H9 (cell line): ENCODE measurements at regions not wholly inside any gene's neighbourhood (a gene's known extent, or its start where the extent isn't known, plus 50 kb on each side); places are given as distances from the start of the nearest gene placed in this dataset.

Experiments used
- DNase-seq: peaks from one replicate; pipeline ENCODE4 v3.0.0-alpha.2; 2017
- H2AFZ ChIP-seq: one replicate; pipeline ENCODE4 v1.6.1; 2013; ENCODE audit warnings: mild to moderate bottlenecking, low read length, control low read depth, moderate library complexity
- H2AK5ac ChIP-seq: 2 replicates; pipeline ENCODE4 v1.6.1; 2013; ENCODE audit warnings: low read length, control low read depth, mixed read lengths; ENCODE audit not compliant: insufficient read length
- H2BK120ac ChIP-seq: one replicate; pipeline ENCODE4 v1.6.1; 2013; ENCODE audit warnings: low read depth, mild to moderate bottlenecking, low read length, control low read depth, inconsistent platforms; ENCODE audit not compliant: poor library complexity, severe bottlenecking
- H2BK12ac ChIP-seq: 2 replicates; pipeline ENCODE4 v1.6.1; 2013; ENCODE audit warnings: low read length, control low read depth, mixed read lengths, low read depth; ENCODE audit not compliant: insufficient read length
- H2BK15ac ChIP-seq: 2 replicates; pipeline ENCODE4 v1.6.1; 2013; ENCODE audit warnings: low read depth, low read length, control low read depth
- H2BK20ac ChIP-seq: one replicate; pipeline ENCODE4 v1.6.1; 2013; ENCODE audit warnings: low read depth, mild to moderate bottlenecking, low read length, control low read depth, inconsistent platforms; ENCODE audit not compliant: poor library complexity, severe bottlenecking
- H2BK5ac ChIP-seq: 2 replicates; pipeline ENCODE4 v1.6.1; 2013; ENCODE audit warnings: low read length, control low read depth, mixed read lengths; ENCODE audit not compliant: insufficient read length
- H3K14ac ChIP-seq: 2 replicates; pipeline ENCODE4 v1.6.1; 2013; ENCODE audit warnings: low read length, control low read depth; ENCODE audit not compliant: insufficient read depth
- H3K18ac ChIP-seq: 2 replicates; pipeline ENCODE4 v1.6.1; 2013; ENCODE audit warnings: low read depth, mild to moderate bottlenecking, mixed read lengths, low read length, control low read depth; ENCODE audit not compliant: insufficient read length
- H3K23ac ChIP-seq: 2 replicates; pipeline ENCODE4 v1.6.1; 2013; ENCODE audit warnings: low read length, control low read depth, mixed read lengths, low read depth; ENCODE audit not compliant: insufficient read length
- H3K23me2 ChIP-seq: 2 replicates; pipeline ENCODE4 v1.6.1; 2013; ENCODE audit warnings: low read depth, mild to moderate bottlenecking, mixed read lengths, low read length, control low read depth; ENCODE audit not compliant: insufficient read length, poor library complexity, severe bottlenecking
- H3K27ac ChIP-seq: 2 replicates; pipeline ENCODE4 v1.5.1; 2013; ENCODE audit warnings: low read length, control low read depth, mixed read lengths, low read depth; ENCODE audit not compliant: insufficient read length
- H3K27me3 ChIP-seq: 2 replicates; pipeline ENCODE4 v1.6.1; 2013; ENCODE audit warnings: low read length, control low read depth, inconsistent platforms; ENCODE audit not compliant: insufficient read depth
- H3K4ac ChIP-seq: 2 replicates; pipeline ENCODE4 v1.6.1; 2013; ENCODE audit warnings: low read depth, mild to moderate bottlenecking, control low read depth, inconsistent platforms, low read length, moderate library complexity
- H3K4me1 ChIP-seq: 2 replicates; pipeline ENCODE4 v1.6.1; 2013; ENCODE audit warnings: low read length, control low read depth, inconsistent platforms; ENCODE audit not compliant: insufficient read depth
- H3K4me2 ChIP-seq: 2 replicates; pipeline ENCODE4 v1.6.1; 2013; ENCODE audit warnings: low read length, control low read depth, mixed read lengths; ENCODE audit not compliant: insufficient read length, insufficient read depth
- H3K56ac ChIP-seq: 2 replicates; pipeline ENCODE4 v1.6.1; 2013; ENCODE audit warnings: low read depth, mild to moderate bottlenecking, mixed read lengths, low read length, control low read depth; ENCODE audit not compliant: insufficient read length
- H3K79me1 ChIP-seq: 2 replicates; pipeline ENCODE4 v1.6.1; 2013; ENCODE audit warnings: low read depth, mild to moderate bottlenecking, moderate library complexity, low read length, control low read depth, inconsistent platforms; ENCODE audit not compliant: insufficient read depth, poor library complexity, severe bottlenecking
- H3K79me2 ChIP-seq: 2 replicates; pipeline ENCODE4 v1.6.1; 2013; ENCODE audit warnings: low read length, control low read depth, inconsistent platforms; ENCODE audit not compliant: insufficient read depth
- H3K9ac ChIP-seq: 2 replicates; pipeline ENCODE4 v1.6.1; 2013; ENCODE audit warnings: low read length, control low read depth, mixed read lengths; ENCODE audit not compliant: insufficient read length; ENCODE audit errors: extremely low read depth
- H3K9me3 ChIP-seq: one replicate; pipeline ENCODE4 v1.6.1; 2013; ENCODE audit warnings: low read depth, low read length, inconsistent platforms; ENCODE audit not compliant: control insufficient read depth
- H3T11ph ChIP-seq: one replicate; pipeline ENCODE4 v1.6.1; 2013; ENCODE audit warnings: mild to moderate bottlenecking, low read length, control low read depth, inconsistent platforms
- H4K20me1 ChIP-seq: one replicate; pipeline ENCODE4 v1.6.1; 2013; ENCODE audit not compliant: control insufficient read depth, insufficient read length, insufficient read depth
- H4K5ac ChIP-seq: 2 replicates; pipeline ENCODE4 v1.6.1; 2013; ENCODE audit warnings: low read depth, mild to moderate bottlenecking, mixed read lengths, low read length, control low read depth; ENCODE audit not compliant: insufficient read length
- H4K8ac ChIP-seq: replicated peaks from 2 replicates; pipeline ENCODE4 v1.6.1; 2013; ENCODE audit warnings: low read length, control low read depth, mixed read lengths, low read depth; ENCODE audit not compliant: insufficient read length
- H4K91ac ChIP-seq: 2 replicates; pipeline ENCODE4 v1.6.1; 2013; ENCODE audit warnings: low read depth, mild to moderate bottlenecking, moderate library complexity, mixed read lengths, low read length, control low read depth; ENCODE audit not compliant: insufficient read length
- H3K27ac Mint-ChIP-seq, 3 experiments: 2 replicates in 2 of 3; 3 replicates in 1 of 3; pipeline ENCODE4 v1.8.0; 2020 to 2021; ENCODE audit warnings: mixed read lengths in 3 of 3, mild to moderate bottlenecking in 1 of 3, moderate library complexity in 1 of 3
- H3K27me3 Mint-ChIP-seq: 2 replicates; pipeline ENCODE4 v1.8.0; 2021; ENCODE audit warnings: low read depth, mild to moderate bottlenecking, moderate library complexity, mixed read lengths
- H3K36me3 Mint-ChIP-seq, 3 experiments: 2 replicates in 2 of 3; 3 replicates in 1 of 3; pipeline ENCODE4 v1.8.0; 2020 to 2021; ENCODE audit warnings: low read depth in 3 of 3, mixed read lengths in 3 of 3; ENCODE audit not compliant: insufficient read depth in 1 of 3
- H3K4me1 Mint-ChIP-seq, 2 experiments: 2 replicates each; pipeline ENCODE4 v1.8.0; 2020; ENCODE audit warnings: mixed read lengths in 2 of 2
- H3K4me3 Mint-ChIP-seq, 2 experiments: 2 replicates in 1 of 2; 3 replicates in 1 of 2; pipeline ENCODE4 v1.8.0; 2020 to 2021; ENCODE audit warnings: mild to moderate bottlenecking in 2 of 2, mixed read lengths in 2 of 2, moderate library complexity in 1 of 2
- H3K9me3 Mint-ChIP-seq, 2 experiments: 2 replicates in 1 of 2; 3 replicates in 1 of 2; pipeline ENCODE4 v1.8.0; 2020; ENCODE audit warnings: mild to moderate bottlenecking in 2 of 2, mixed read lengths in 2 of 2, moderate library complexity in 1 of 2
- CTCF ChIP-seq: fragments of 200-600 bp; sonication (generic); conservative IDR thresholded peaks from 3 replicates; pipeline ENCODE4 v1.8.0; 2021; ENCODE audit warnings: antibody characterized with exemption, mild to moderate bottlenecking
- WGBS: extraction: QIAGEN DNeasy Blood & Tissue Kit; methylation state at CpG from one replicate; pipeline ENCODE4 v1.1.7; 2013; ENCODE audit warnings: missing lambda C conversion rate, low lambda C conversion rate, mixed read lengths; ENCODE audit not compliant: insufficient read length; ENCODE audit errors: extremely low coverage; 5-methylcytosine and 5-hydroxymethylcytosine counted together

GRCh38 chr10:83195021-83195420 lies 944.3 kb upstream of the GHITM start:
- Histone ChIP-seq H3K14ac (no peak overlapping the region), H3K79me1 (no peaks in the 10 kb centered on the region), H3K9ac (no peak overlapping the region), H3K9me3 (no peaks in the 10 kb centered on the region), H3K23me2 (no peaks in the 10 kb centered on the region), H3K4me1 (no peaks in the 10 kb centered on the region; the same call in 1 of the 2 replicates), H3K27ac (no peak overlapping the region), H2BK12ac (no peak overlapping the region), H2AK5ac (no peak overlapping the region), H3K18ac (no peak overlapping the region), H3K23ac (no peak overlapping the region), H4K5ac (no peak overlapping the region), H2BK20ac (no peak overlapping the region), H4K20me1 (no peaks in the 10 kb centered on the region), H3K4me2 (no peak overlapping the region), H2BK15ac (no peak overlapping the region), H4K91ac (no peak overlapping the region), H3K4ac (no peak overlapping the region), H4K8ac (no peak overlapping the region), H3T11ph (no peak overlapping the region), H3K27me3 (no peaks in the 10 kb centered on the region), H2BK120ac (no peak overlapping the region), H3K56ac (no peak overlapping the region), H3K79me2 (no peaks in the 10 kb centered on the region), H2BK5ac (no peak overlapping the region), H2AFZ (no peak overlapping the region)
- Mint-ChIP-seq H3K27ac (no peak overlapping the region), H3K27me3 (no peaks in the 10 kb centered on the region; the same call in 1 of the 2 replicates), H3K4me1 (peaks cover 9% of the 10 kb centered on the region in 2 experiments), H3K4me3 (no peak overlapping the region), H3K9me3 (no peaks in the 10 kb centered on the region), H3K36me3 (no peaks in the 10 kb centered on the region)
- DNase-seq = no peak
- no peak for TF ChIP-seq CTCF
- no CpG with 5 or more reads among the region's 3 CpGs for WGBS
